BE2C (cell line): ENCODE measurements at regions not wholly inside any gene's neighbourhood (a gene's known extent, or its start where the extent isn't known, plus 50 kb on each side); places are given as distances from the start of the nearest gene placed in this dataset.

Experiments used
- DNase-seq: peaks from one replicate; pipeline ENCODE4 v3.0.0-alpha.2; 2020
- H3K27me3 ChIP-seq: fragments of 250-450 bp; sonication (Bioruptor Pico); 2 replicates; pipeline ENCODE4 v1.5.1; 2020; ENCODE audit warnings: mild to moderate bottlenecking
- H3K36me3 ChIP-seq: fragments of 250-450 bp; sonication (Bioruptor Pico); 2 replicates; pipeline ENCODE4 v1.5.1; 2020; ENCODE audit warnings: mild to moderate bottlenecking
- H3K4me1 ChIP-seq: fragments of 250-450 bp; sonication (Bioruptor Pico); 2 replicates; pipeline ENCODE4 v1.5.1; 2020
- H3K4me3 ChIP-seq: 2 replicates; pipeline ENCODE4 v1.5.1; 2011; ENCODE audit warnings: low read depth, low read length
- H3K9me3 ChIP-seq: fragments of 250-450 bp; sonication (Bioruptor Pico); 2 replicates; pipeline ENCODE4 v1.5.1; 2020
- CTCF ChIP-seq: IDR thresholded peaks from 2 replicates; pipeline ENCODE4 v1.5.1; 2012; ENCODE audit warnings: mild to moderate bottlenecking, low read depth, low read length

GRCh38 chr6:134515986-134516385 lies 198.1 kb upstream of the SGK1 start:
- Histone ChIP-seq H3K4me1 (peaks cover 28% of the 10 kb centered on the region), H3K27me3 (no peaks in the 10 kb centered on the region), H3K36me3 (no peaks in the 10 kb centered on the region), H3K4me3 (no peak overlapping the region), H3K9me3 (no peaks in the 10 kb centered on the region)
- no peak for TF ChIP-seq CTCF
- no peak for DNase-seq

DNA sequence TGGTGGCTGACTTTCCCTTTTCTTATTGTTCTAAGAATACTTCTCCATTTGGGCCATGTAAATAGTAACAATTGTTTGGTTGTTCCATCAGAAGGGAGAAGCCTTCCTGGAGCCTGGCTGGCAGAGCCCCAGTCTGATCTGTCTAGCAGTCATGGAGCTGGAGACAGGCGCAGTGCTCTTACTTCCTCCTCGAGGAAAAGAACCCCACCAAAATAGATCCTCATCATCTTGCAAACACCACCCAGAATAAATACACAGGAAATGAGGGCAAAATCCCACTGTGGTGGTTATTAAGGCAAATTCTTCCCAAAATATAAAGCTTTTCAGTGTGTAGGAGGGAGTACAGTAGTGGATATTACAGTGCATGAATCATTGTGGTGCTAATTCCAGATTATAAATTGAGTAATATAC lies 195.1 kb upstream of the SGK1 start:
- H3K4me3 ChIP-seq = no peak overlapping the region
- no peak for DNase-seq
- no peaks in the 10 kb centered on the region for H3K9me3 ChIP-seq
- no peaks in the 10 kb centered on the region for H3K27me3 ChIP-seq
- TF ChIP-seq CTCF = no peak
- no peaks in the 10 kb centered on the region for H3K36me3 ChIP-seq
- peaks cover 21% of the 10 kb centered on the region for H3K4me1 ChIP-seq

DNA sequence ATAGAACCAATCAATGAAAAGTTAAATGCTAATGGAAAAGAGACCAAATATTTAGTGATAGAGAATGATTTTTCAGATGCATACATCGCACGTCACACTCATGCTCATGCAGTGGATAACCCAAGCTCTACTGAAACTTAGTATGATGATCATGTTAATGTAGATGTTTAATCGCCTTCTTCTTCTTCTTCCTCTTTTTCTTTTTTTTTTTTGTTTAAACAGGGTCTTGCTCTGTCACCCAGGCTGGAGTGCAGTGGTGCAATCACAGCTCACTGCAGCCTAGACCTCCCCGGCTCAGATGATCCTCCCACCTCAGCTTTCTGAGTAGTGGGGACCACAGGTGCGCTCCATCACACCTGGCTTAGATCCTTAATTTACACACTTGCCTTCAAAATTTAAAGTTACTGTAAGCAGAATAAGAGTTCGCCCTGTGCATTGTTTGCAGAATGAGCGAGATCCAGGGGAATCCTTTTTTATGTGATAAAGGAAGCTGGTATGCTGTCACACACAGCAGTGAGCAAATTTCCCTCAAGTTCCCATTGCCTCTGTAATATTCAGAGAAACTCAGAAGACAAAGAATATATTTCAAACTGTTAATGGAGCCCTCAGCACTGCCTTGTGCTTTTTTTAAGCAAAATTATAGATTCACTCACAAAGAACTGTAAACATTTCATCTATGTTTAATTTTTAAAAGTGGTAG lies 194.2 kb upstream of the SGK1 start:
- no peak overlapping the region for H3K4me3 ChIP-seq
- no peak for TF ChIP-seq CTCF
- no peaks in the 10 kb centered on the region for H3K27me3 ChIP-seq
- H3K4me1 ChIP-seq = peaks cover 21% of the 10 kb centered on the region
- H3K36me3 ChIP-seq = no peaks in the 10 kb centered on the region
- no peaks in the 10 kb centered on the region for H3K9me3 ChIP-seq
- DNase-seq = no peak

DNA sequence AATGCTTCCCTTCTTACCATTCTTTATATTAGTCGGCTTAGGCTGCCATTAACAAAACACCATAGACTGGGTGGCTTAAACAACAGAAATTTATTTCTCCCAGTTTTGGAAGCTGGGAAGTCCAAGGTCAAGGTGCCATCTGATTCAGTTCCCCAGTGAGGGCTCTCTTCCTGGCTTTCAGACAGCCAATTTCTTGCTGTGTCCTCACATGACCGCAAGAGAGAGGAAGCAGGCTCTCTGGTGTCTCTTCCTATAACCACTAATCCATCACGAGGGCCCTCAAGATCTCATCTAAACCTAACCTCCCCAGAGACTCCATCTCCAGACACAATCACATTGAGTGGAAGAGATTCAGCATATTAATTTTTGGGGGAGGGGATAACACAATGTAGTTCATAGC lies 193.0 kb upstream of the SGK1 start:
- DNase-seq = peak; percentile 37
- no peak for TF ChIP-seq CTCF
- Histone ChIP-seq H3K27me3 (no peaks in the 10 kb centered on the region), H3K9me3 (no peaks in the 10 kb centered on the region), H3K4me1 (peaks cover 9% of the 10 kb centered on the region), H3K4me3 (no peak overlapping the region), H3K36me3 (no peaks in the 10 kb centered on the region)

- Histone ChIP-seq H3K4me1 (peaks cover 7% of the 10 kb centered on the region; the same call in 1 of the 2 replicates), H3K9me3 (no peaks in the 10 kb centered on the region), H3K27me3 (no peaks in the 10 kb centered on the region), H3K4me3 (no peak overlapping the region), H3K36me3 (no peaks in the 10 kb centered on the region)
- no peak for TF ChIP-seq CTCF
- no peak for DNase-seq
These were observed 192.2 kb upstream of the SGK1 start for GRCh38 chr6:134510142-134510541.

GRCh38 chr6:134508862-134509498 lies 191.1 kb upstream of the SGK1 start:
- TF ChIP-seq CTCF = no peak
- Histone ChIP-seq H3K36me3 (no peaks in the 10 kb centered on the region), H3K27me3 (no peaks in the 10 kb centered on the region), H3K4me3 (no peak overlapping the region), H3K9me3 (no peaks in the 10 kb centered on the region), H3K4me1 (peaks cover 7% of the 10 kb centered on the region; the same call in 1 of the 2 replicates)
- DNase-seq = no peak
